ENCODE measurements at regions not wholly inside any gene's neighbourhood (a gene's known extent, or its start where the extent isn't known, plus 50 kb on each side); places are given as distances from the start of the nearest gene placed in this dataset.

DNA sequence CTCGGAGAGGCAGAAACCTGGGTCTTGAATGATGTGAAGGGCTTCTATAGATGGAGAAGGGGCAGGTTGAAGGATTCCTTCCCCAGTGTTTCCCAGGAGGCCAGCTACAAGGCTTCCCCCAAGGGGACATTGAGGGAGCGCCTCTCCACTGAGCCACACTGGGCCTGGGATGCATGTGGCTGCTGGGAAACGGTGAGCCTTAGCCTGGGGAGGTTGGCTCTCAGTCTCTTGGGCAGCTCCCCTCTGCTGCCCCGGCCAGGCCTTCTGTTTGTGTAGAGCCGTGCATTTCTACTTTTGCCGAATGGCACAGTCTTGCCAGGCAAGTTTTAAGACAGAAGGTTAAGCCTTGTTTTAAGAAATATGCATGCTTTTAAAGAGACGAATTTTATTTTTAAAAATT is 254.4 kb upstream of the POU3F1 start:
- no peak for TF ChIP-seq TAF1 (IDR thresholded peaks at IDR 0.05; ENCODE audit: low read depth, low read length)
- no peak for TF ChIP-seq POLR2AphosphoS5 (IDR thresholded peaks at IDR 0.05; ENCODE audit: low read depth, low read length)
- TF ChIP-seq POLR2A (IDR thresholded peaks at IDR 0.05; ENCODE audit: low read depth, low read length) = no peak
- no peak for TF ChIP-seq SPI1 (IDR thresholded peaks at IDR 0.05; ENCODE audit: low read depth, low read length)
- no peak for TF ChIP-seq PAX5 (IDR thresholded peaks at IDR 0.05; ENCODE audit: insufficient read depth, low read length, severe bottlenecking)
- TF ChIP-seq POU2F2 (IDR thresholded peaks at IDR 0.05; ENCODE audit: low read depth, low read length) = no peak

All from GM12891 (cell line).